ENCODE measurements at regions not wholly inside any gene's neighbourhood (a gene's known extent, or its start where the extent isn't known, plus 50 kb on each side); places are given as distances from the start of the nearest gene placed in this dataset.

DNA sequence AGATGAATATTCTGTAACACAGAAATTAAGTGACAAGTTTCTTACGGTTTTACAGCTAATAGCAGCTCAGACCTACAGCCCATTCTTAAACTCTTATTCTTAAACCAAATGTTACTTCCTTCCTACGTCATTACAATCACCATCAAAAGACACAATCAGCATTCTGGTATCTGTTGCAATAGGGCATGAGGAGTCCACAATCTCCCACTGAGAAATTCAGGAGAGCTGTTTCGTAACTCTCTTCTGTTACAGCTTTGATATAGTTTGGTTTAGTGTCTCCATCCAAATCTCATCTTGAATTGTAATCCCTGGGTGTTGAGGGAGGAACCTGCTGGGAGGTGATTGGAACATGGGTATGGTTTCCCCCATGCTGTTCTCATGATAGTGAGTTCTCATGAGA, 163.4 kb downstream of the GAS1 start:
- Mint-ChIP-seq H3K27me3 (peaks cover 5% of the 10 kb centered on the region), H3K27ac (no peak overlapping the region), H3K4me3 (no peak overlapping the region), H3K9me3 (ENCODE audit: insufficient read depth) (no peaks in the 10 kb centered on the region), H3K4me1 (no peaks in the 10 kb centered on the region)
- Histone ChIP-seq H3K4me1 (ENCODE audit: control insufficient read depth in 2 of 2, insufficient read depth in 2 of 2, low read length in 2 of 2) (no peaks in the 10 kb centered on the region), H3K79me2 (ENCODE audit: control insufficient read depth, insufficient read depth, low read length) (no peaks in the 10 kb centered on the region), H4K20me1 (ENCODE audit: control insufficient read depth, insufficient read depth, low read length, poor library complexity, severe bottlenecking) (no peaks in the 10 kb centered on the region), H3K9ac (ENCODE audit: low read length) (no peak overlapping the region), H3K4me2 (replicated peaks; ENCODE audit: low read depth, low read length, poor library complexity, severe bottlenecking) (no peak overlapping the region), H2AFZ (ENCODE audit: insufficient read depth, low read depth, low read length, poor library complexity, severe bottlenecking) (no peak overlapping the region), H3K27me3 (replicated peaks in 1 of 4; ENCODE audit: control extremely low read depth in 1 of 4, control insufficient read depth in 3 of 4, insufficient read depth in 4 of 4, low read length in 3 of 4) (no peaks in the 10 kb centered on the region), H3K27ac (ENCODE audit: low read length in 2 of 2) (no peak overlapping the region), H3K4me3 (ENCODE audit: control extremely low read depth in 1 of 5, extremely low read depth in 1 of 5, insufficient read depth in 1 of 5, low read depth in 2 of 5, low read length in 4 of 5) (no peak overlapping the region), H3K9me3 (ENCODE audit: control extremely low read depth in 1 of 3, control insufficient read depth in 2 of 3, insufficient read depth in 1 of 3, low read length in 2 of 3) (peaks cover 0 to 3% (median 0%) of the 10 kb centered on the region in 3 donors), H3K36me3 (replicated peaks in 1 of 2; ENCODE audit: control extremely low read depth in 1 of 2, control insufficient read depth in 1 of 2, extremely low read depth in 1 of 2, insufficient read depth in 2 of 2, low read length in 1 of 2) (no peaks in the 10 kb centered on the region)
- CTCF ChIA-PET = no interaction called here
- TF ChIP-seq, protein P1, sequence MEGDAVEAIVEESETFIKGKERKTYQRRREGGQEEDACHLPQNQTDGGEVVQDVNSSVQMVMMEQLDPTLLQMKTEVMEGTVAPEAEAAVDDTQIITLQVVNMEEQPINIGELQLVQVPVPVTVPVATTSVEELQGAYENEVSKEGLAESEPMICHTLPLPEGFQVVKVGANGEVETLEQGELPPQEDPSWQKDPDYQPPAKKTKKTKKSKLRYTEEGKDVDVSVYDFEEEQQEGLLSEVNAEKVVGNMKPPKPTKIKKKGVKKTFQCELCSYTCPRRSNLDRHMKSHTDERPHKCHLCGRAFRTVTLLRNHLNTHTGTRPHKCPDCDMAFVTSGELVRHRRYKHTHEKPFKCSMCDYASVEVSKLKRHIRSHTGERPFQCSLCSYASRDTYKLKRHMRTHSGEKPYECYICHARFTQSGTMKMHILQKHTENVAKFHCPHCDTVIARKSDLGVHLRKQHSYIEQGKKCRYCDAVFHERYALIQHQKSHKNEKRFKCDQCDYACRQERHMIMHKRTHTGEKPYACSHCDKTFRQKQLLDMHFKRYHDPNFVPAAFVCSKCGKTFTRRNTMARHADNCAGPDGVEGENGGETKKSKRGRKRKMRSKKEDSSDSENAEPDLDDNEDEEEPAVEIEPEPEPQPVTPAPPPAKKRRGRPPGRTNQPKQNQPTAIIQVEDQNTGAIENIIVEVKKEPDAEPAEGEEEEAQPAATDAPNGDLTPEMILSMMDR (IDR thresholded peaks at IDR 0.05) = no peak
- no peak for TF ChIP-seq EZH2 (IDR thresholded peaks at IDR 0.05; ENCODE audit: borderline replicate concordance, insufficient read depth, low read depth, low read length, poor library complexity, severe bottlenecking)
- DNase-seq (no peak), ATAC-seq (ENCODE audit: low read depth) (no peak)
- no CpG with 5 or more reads among the region's 3 CpGs for WGBS (ENCODE audit: insufficient coverage)
- intact Hi-C loops (cut with micrococcal nuclease) = no loop called here
- POLR2A ChIA-PET = no interaction called here

DNA sequence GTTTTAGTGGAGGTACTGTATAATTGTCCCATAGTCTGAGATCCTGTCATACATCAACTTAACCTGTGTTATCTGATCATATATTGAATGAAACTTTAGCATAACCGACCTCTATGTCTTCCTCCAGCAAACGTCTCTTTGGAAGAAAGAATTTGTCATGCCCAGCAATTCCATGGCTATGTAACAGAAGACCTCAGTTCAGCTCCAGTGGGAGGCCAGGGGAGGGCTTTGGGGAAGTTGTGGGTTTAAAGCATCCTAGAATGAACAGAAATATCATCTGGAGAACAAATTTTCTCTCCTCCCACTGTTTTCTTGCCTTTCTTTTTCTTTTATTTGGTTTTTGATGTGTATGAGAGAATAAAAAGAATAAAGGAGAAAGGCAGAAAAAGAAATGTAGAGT, 164.5 kb downstream of the GAS1 start:
- peaks cover 5% of the 10 kb centered on the region for H3K27me3 Mint-ChIP-seq
- no peak overlapping the region for H3K27ac Mint-ChIP-seq
- H3K4me3 Mint-ChIP-seq = no peak overlapping the region
- H3K4me1 Mint-ChIP-seq = no peaks in the 10 kb centered on the region
- peaks cover 0 to 3% (median 0%) of the 10 kb centered on the region in 3 donors for H3K9me3 ChIP-seq (ENCODE audit: control extremely low read depth in 1 of 3, control insufficient read depth in 2 of 3, insufficient read depth in 1 of 3, low read length in 2 of 3)
- TF ChIP-seq EZH2 (IDR thresholded peaks at IDR 0.05; ENCODE audit: borderline replicate concordance, insufficient read depth, low read depth, low read length, poor library complexity, severe bottlenecking) = no peak
- TF ChIP-seq, protein P1 (IDR thresholded peaks at IDR 0.05) = no peak
- H2AFZ ChIP-seq (ENCODE audit: insufficient read depth, low read depth, low read length, poor library complexity, severe bottlenecking) = no peak overlapping the region
- H4K20me1 ChIP-seq (ENCODE audit: control insufficient read depth, insufficient read depth, low read length, poor library complexity, severe bottlenecking) = no peaks in the 10 kb centered on the region
- H3K36me3 ChIP-seq (replicated peaks in 1 of 2; ENCODE audit: control extremely low read depth in 1 of 2, control insufficient read depth in 1 of 2, extremely low read depth in 1 of 2, insufficient read depth in 2 of 2, low read length in 1 of 2) = no peaks in the 10 kb centered on the region
- WGBS (ENCODE audit: insufficient coverage) = no CpG with 5 or more reads among the region's 2 CpGs
- DNase-seq (no peak), ATAC-seq (ENCODE audit: low read depth) (no peak)
- intact Hi-C loops (cut with micrococcal nuclease) = no loop called here
- no peak overlapping the region for H3K9ac ChIP-seq (ENCODE audit: low read length)
- ChIA-PET CTCF (no interaction called here), POLR2A (no interaction called here)
- no peak overlapping the region for H3K4me3 ChIP-seq (ENCODE audit: control extremely low read depth in 1 of 5, extremely low read depth in 1 of 5, insufficient read depth in 1 of 5, low read depth in 2 of 5, low read length in 4 of 5)
- no peak overlapping the region for H3K4me2 ChIP-seq (replicated peaks; ENCODE audit: low read depth, low read length, poor library complexity, severe bottlenecking)
- H3K79me2 ChIP-seq (ENCODE audit: control insufficient read depth, insufficient read depth, low read length) = no peaks in the 10 kb centered on the region
- no peak overlapping the region for H3K27ac ChIP-seq (ENCODE audit: low read length in 2 of 2)
- H3K27me3 ChIP-seq (replicated peaks in 1 of 4; ENCODE audit: control extremely low read depth in 1 of 4, control insufficient read depth in 3 of 4, insufficient read depth in 4 of 4, low read length in 3 of 4) = no peaks in the 10 kb centered on the region
- no peaks in the 10 kb centered on the region for H3K9me3 Mint-ChIP-seq (ENCODE audit: insufficient read depth)
- no peaks in the 10 kb centered on the region for H3K4me1 ChIP-seq (ENCODE audit: control insufficient read depth in 2 of 2, insufficient read depth in 2 of 2, low read length in 2 of 2)
